NCI-H1417 (cell line): ENCODE measurements at regions not wholly inside any gene's neighbourhood (a gene's known extent, or its start where the extent isn't known, plus 50 kb on each side); places are given as distances from the start of the nearest gene placed in this dataset.

Experiments
- DNase-seq, 3 experiments: peaks; one replicate each; lab custom pipeline; 2025; lab: John Stamatoyannopoulos, UW

- DNase-seq: no peak
Measured at GRCh38 chr20:60477958-60478357, 519.7 kb downstream of the CDH26 start.

- no peak for DNase-seq
Measured at GRCh38 chr20:60478533-60478932, 520.3 kb downstream of the CDH26 start.

- DNase-seq: no peak
Measured at GRCh38 chr20:60480950-60481742, 522.9 kb downstream of the CDH26 start.

DNA sequence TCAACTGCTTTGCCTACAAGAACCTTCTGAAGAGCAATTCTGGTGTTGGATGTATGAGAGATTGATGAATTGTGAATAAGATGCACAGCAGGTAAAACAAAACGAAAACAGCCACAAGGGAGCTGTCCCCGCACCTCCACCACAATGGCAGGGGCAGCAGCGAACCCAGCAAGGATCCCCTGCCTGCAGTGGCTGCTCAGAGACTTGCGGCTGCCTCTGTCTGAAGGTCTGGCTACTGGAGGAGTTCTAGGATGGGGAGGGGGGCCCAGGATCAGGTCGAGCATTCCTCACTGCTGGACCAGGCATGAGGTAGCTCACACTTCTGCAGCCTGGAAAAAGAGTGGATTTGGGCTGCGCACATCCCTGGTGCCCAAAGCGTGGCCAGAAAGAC is 523.5 kb downstream of the CDH26 start:
- DNase-seq: no peak

GRCh38 chr20:60482221-60483008 is 524.2 kb downstream of the CDH26 start:
- DNase-seq: peak in 1 of 3 experiments; percentile 70

DNA sequence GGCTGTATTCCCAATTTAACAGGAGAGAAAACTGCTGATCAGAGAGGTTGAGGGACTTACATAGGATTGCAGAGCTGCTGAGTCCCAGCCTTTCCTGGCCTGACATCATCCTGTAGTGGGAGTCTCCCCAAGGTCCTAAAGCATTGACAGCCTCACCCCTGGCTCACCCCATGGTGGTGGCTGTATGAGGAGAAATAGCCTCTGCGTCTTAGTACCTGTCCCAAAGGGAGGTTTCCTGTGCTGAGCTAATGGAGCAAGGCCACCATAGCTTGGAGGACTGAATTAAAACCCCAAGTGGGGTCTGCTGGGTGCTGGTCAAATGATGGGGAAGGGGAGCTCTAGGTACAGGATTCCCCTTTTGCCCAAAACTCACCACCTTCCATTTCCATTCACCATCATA is 525.1 kb downstream of the CDH26 start:
- no peak for DNase-seq

GRCh38 chr20:60484316-60484715 is 526.1 kb downstream of the CDH26 start:
- DNase-seq: no peak

- no peak for DNase-seq
Measured at GRCh38 chr20:60485012-60485760, 527.0 kb downstream of the CDH26 start.

GRCh38 chr20:60486315-60486714 is 528.1 kb downstream of the CDH26 start:
- no peak for DNase-seq

DNA sequence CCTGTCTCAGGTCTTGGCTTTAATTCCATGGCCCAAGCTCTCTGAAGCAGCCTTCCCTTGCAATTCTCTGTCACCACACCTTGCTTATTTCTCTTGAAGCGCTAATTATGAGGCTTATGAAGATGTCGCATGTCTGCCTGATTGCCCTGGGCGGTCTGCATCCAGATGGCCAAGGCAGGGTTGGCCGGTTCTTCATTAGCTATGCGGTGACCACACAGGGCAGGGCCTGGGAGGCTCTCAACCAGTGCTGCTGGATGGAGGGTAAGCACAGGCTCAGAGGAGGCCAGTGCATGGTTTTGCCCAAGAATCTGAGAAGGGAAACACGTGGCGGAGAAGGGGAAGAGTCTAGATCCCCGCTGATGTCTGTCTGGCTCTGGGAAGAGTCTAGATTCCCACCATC is 528.7 kb downstream of the CDH26 start:
- DNase-seq: no peak

DNA sequence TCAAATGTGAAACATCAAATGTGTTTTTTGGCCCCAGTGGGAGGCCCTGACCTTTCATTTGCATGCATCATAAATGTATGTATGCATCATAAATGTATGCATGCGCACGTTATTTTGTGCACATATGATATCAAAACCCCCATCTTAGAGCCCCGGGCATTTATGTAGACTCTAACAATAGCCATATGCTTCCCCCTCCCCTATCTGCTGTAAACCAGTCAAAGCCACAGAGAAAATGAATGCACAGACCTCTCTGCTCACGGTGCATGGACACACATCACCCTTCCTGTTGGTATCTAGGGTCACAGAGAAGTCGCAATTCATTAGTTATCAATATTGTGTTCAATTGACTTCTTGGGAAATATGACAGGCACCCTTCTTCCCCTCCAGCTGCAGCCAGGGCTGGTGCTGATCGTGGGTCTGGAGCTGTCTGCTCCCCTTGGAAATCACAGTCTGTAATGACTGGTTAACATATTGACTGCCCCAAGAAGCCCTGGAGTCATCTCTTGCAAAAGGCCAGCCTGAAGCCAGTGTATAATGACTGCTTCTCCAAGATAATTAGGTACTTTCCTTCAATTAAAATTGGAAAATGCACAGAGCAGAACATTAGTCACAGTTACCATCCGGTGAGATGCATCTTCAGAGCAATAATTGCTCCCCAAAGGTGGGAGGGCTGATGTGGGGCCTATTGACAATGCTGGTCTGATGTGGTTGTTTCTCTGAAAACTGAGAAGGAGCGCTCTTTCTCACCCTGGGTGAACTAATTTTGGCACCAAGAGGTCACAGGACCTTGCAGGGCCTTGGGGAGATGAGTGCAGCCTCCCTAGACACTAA is 532.2 kb downstream of the CDH26 start:
- DNase-seq: peak in 2 of 3 experiments; percentile 41 to 78

DNA sequence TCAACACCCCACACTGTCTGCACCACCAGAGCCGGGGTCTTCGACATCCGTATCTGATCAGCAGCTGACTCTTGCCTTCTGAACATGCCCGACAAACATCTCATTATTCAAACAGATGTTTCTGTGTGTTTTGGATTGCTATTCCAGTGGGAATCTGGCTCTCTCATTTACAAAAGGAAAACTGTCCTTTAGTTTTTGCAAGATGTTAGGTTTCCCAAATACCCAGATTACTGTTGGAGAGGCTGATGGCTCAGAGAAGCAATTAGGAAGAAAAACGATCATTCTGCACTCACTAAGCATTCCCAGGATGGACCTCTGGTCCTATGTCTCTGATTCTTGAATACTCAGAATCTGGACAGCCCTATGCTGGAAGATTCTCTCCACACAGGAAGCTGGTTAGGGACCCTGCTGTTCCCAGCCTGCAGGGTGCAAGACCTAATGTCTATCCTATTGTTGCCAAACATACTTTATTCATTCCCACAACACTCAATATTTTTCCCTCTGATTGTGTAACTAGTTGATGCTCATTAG is 532.9 kb downstream of the CDH26 start:
- DNase-seq: peak in 1 of 3 experiments; percentile 57

DNA sequence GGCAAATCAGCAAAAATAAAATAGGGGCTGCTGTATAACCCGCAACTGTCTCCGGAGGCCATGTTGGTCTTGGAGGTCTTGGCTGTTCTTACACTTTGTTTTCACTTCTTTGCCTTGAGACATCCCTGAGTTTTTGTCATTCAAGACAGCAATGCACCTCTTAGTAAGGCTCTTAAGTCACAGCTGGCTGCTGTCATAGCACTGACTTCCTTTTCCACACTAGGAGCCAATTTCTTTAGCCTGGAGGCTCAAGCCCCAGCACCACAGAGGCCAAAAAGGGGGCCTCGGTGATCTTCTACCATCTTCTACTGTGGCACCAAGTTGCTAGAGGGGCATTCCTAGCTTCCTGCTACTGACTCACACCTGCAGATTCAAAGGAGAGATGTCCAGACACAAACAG is 536.3 kb downstream of the CDH26 start:
- DNase-seq: no peak

DNA sequence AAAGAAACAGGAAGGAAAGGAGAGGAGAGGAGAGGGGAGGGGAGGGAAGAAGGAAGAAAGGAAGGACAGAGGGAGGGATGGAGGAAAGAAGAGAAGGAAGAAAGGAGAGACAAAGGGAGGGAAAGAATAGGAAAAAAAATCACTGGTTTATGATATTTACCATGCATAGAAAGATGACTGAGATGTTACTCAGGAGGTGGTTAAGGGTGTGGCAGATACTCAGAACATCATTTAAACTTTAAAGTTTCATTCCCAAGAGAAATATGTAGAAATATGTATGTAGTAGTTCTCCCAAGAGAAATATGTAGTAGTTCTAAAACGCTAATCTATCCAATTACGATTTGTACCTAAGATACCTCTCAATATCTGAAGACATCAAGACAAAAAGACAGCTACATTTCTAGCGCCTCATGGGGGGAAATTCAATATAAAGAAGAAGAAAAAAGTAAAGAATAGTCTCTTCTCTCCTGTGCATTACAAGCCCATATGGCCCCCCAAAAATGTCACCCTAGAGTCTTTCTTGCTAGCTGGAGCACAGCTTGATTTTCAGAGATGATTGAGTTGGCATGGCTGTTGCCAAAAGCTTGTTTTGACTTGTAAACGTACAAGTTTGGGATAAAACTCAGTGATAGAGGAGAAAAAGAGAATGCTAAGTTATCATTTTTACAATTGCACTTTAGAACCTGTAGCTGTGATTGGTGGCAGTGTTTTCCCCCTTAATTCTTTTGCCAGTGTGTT is 539.2 kb downstream of the CDH26 start:
- no peak for DNase-seq

DNA sequence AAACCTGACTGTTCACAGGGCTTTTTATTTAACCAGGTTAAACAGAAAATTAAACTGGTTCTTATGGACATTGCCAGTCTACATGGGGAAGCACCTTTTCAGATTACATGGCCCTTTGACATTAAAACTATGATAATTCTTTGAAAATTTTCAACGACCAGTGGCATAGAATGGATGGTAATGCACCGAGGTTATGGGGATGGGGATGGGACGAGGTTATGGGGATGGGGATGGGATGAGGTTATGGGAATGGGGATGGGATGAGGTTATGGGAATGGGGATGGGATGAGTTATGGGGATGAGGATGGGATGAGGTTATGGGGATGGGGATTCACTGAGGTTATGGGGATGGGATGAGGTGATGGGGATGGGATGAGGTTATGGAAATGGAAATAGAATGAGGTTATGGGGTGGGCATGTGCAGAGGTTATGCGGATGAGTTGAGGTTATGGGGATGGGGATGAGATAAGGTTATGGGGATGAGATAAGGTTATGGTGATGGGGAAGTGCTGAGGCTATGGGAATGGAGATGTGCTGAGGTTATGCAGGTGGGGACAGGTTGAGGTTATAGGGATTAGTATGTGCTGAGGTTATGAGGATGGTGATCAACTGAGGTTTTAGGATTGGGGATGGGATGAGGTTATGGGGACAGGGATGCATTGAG is 541.9 kb downstream of the CDH26 start:
- no peak for DNase-seq

DNA sequence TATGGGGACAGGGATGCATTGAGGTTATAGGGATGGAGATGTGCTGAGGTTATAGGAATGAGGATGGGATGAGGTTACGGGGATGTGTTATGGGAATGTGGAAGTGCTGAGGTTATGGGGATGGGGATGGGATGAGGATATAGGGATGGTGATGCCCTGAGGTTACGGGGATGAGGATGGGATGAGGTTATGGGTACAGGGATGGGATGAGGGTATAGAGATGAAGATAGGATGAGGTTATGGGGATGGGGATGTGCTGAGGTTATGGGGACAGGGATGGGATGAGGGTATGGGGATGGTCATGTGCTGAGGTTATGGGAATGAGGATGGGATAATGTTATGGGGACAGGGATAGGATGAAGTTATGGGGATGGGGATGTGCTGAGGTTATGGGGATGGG is 542.8 kb downstream of the CDH26 start:
- DNase-seq: no peak

GRCh38 chr20:60502881-60503280 is 544.7 kb downstream of the CDH26 start:
- DNase-seq: no peak

DNA sequence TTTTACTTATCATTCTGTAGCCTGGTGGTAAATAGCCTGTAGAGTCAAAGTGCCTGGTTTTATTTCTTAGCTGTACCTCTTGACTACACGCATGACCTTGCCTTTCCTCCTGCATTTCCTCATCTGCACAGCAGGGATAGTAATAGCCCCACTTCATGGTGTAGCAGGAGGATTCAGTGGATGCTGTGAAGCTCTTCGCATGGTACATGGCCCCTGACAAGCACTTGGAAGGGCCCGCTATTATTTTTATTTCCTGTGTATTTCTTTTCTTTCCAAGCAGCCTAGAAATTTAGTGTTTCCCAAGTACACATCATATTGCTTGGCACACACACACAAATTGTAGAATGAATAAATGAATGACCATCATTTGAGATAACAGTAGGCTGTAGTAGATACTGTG is 547.2 kb downstream of the CDH26 start:
- DNase-seq: no peak

GRCh38 chr20:60506061-60506460 is 547.8 kb downstream of the CDH26 start:
- no peak for DNase-seq

DNA sequence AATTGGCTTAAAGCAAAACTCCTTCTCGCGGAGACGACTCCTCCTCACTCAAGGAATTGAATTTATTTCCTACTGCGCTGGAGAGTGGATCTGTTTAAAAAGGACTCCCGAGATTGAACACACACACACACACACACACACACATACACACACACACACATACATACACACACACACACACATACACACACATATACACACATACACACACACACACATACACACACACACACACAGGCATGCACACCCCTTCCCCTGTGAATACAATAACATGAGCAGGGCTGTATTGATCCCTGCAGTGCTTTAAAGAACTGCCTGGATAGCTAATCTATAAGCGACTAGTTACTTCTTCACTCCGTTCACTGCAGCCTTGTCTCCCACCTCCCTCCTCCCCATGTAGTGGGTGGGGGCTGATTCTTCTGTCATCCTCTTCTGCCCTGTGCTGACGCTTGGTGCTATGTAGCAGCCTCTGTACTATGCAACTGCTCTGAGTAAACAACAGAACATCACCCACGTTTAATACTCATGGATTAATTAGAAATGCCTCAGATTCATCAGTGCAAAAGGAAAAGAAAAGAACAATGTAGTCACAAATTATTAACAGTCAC is 549.0 kb downstream of the CDH26 start:
- peak in 1 of 3 experiments; percentile 14 for DNase-seq
